Endodermal cell (in vitro differentiated cells): ENCODE measurements at regions not wholly inside any gene's neighbourhood (a gene's known extent, or its start where the extent isn't known, plus 50 kb on each side); places are given as distances from the start of the nearest gene placed in this dataset.

Experiments used
- DNase-seq: peaks from one replicate; pipeline ENCODE4 v3.0.0-alpha.2; 2017
- H3K27ac ChIP-seq: 2 replicates; pipeline ENCODE4 v1.5.1; 2013; ENCODE audit warnings: mild to moderate bottlenecking, low read depth, low read length, moderate library complexity
- H3K27me3 ChIP-seq: 2 replicates; pipeline ENCODE4 v1.6.1; 2013; ENCODE audit warnings: mild to moderate bottlenecking, low read length, moderate library complexity; ENCODE audit not compliant: insufficient read depth, control insufficient read depth, poor library complexity, severe bottlenecking
- H3K36me3 ChIP-seq: 2 replicates; pipeline ENCODE4 v1.7.0; 2013; ENCODE audit warnings: mild to moderate bottlenecking, low read length, moderate library complexity; ENCODE audit not compliant: control insufficient read depth, insufficient read depth
- H3K4me1 ChIP-seq: one replicate; pipeline ENCODE4 v1.7.0; 2013; ENCODE audit warnings: low read length; ENCODE audit not compliant: control insufficient read depth, insufficient read depth
- H3K4me3 ChIP-seq: 2 replicates; pipeline ENCODE4 v1.5.1; 2013; ENCODE audit warnings: mild to moderate bottlenecking, low read length, moderate library complexity
- H3K9ac ChIP-seq: 2 replicates; pipeline ENCODE4 v1.6.1; 2013; ENCODE audit warnings: mild to moderate bottlenecking, low read length, moderate library complexity; ENCODE audit not compliant: poor library complexity, severe bottlenecking; ENCODE audit errors: extremely low read depth
- H3K9me3 ChIP-seq: 2 replicates; pipeline ENCODE4 v1.6.1; 2013; ENCODE audit warnings: mild to moderate bottlenecking, low read length, moderate library complexity; ENCODE audit not compliant: control insufficient read depth
- H3K27ac Mint-ChIP-seq: 2 replicates; pipeline ENCODE4 v1.8.0; 2020; ENCODE audit warnings: mixed read lengths
- H3K27me3 Mint-ChIP-seq: 2 replicates; pipeline ENCODE4 v1.8.0; 2021; ENCODE audit warnings: mild to moderate bottlenecking, mixed read lengths; ENCODE audit not compliant: insufficient read depth
- H3K36me3 Mint-ChIP-seq: 2 replicates; pipeline ENCODE4 v1.8.0; 2020; ENCODE audit warnings: low read depth, mixed read lengths
- H3K4me1 Mint-ChIP-seq: 2 replicates; pipeline ENCODE4 v1.8.0; 2020; ENCODE audit warnings: mixed read lengths
- H3K4me3 Mint-ChIP-seq: 2 replicates; pipeline ENCODE4 v1.8.0; 2020; ENCODE audit warnings: mild to moderate bottlenecking, moderate library complexity, mixed read lengths
- H3K9me3 Mint-ChIP-seq: 2 replicates; pipeline ENCODE4 v1.8.0; 2020; ENCODE audit warnings: mild to moderate bottlenecking, mixed read lengths
- WGBS, 2 experiments: methylation state at CpG; one replicate each; pipeline versions ENCODE4 v1.1.5 to v1.1.7; 2013; ENCODE audit warnings: missing lambda C conversion rate in 2 of 2, mixed read lengths in 1 of 2; ENCODE audit not compliant: insufficient coverage in 1 of 2, insufficient read length in 1 of 2; 5-methylcytosine and 5-hydroxymethylcytosine counted together
- TF ChIP-seq, protein P1 (sequence below): fragments of 200-600 bp; sonication (generic); conservative IDR thresholded peaks from 2 replicates; pipeline ENCODE4 v1.5.0; 2021; ENCODE audit warnings: antibody characterized with exemption, mild to moderate bottlenecking

DNA sequence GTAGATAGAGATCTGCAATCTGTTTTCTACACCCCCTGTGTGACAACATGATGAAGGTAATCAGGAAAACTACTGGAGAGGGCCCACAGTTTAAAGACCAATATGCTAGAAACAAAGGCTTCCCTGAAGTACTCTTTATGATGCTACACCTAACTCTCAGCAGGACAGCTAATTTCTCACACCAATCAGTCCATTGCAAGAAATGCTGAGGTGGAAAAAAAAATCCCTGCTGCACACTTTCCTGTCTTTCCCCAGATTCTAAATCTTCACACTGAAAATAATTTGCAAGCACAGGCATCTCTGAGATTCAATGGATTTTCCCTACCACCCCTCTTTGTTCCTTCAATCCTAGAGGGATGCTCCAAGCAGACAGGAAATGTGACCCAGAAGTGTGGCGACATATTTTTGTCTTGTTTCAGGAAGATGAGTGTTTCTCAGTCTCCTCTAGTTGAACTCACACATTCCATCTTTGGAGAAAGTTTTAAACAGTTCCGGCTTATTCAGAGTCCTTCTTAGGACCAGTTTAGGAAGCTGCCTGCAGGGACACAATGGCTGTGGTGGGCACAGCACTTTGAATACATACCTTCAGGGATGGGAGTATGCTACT lies 671.6 kb downstream of the DIAPH3 start:
- Mint-ChIP-seq H3K9me3 (no peaks in the 10 kb centered on the region), H3K4me1 (peaks cover 16% of the 10 kb centered on the region), H3K27me3 (no peaks in the 10 kb centered on the region), H3K4me3 (no peak overlapping the region), H3K27ac (no peak overlapping the region), H3K36me3 (no peaks in the 10 kb centered on the region)
- Histone ChIP-seq H3K27ac (no peak overlapping the region), H3K9me3 (no peaks in the 10 kb centered on the region), H3K27me3 (no peaks in the 10 kb centered on the region), H3K36me3 (no peaks in the 10 kb centered on the region), H3K9ac (no peak overlapping the region), H3K4me1 (no peaks in the 10 kb centered on the region), H3K4me3 (no peak overlapping the region)
- DNase-seq = no peak
- TF ChIP-seq, protein P1, sequence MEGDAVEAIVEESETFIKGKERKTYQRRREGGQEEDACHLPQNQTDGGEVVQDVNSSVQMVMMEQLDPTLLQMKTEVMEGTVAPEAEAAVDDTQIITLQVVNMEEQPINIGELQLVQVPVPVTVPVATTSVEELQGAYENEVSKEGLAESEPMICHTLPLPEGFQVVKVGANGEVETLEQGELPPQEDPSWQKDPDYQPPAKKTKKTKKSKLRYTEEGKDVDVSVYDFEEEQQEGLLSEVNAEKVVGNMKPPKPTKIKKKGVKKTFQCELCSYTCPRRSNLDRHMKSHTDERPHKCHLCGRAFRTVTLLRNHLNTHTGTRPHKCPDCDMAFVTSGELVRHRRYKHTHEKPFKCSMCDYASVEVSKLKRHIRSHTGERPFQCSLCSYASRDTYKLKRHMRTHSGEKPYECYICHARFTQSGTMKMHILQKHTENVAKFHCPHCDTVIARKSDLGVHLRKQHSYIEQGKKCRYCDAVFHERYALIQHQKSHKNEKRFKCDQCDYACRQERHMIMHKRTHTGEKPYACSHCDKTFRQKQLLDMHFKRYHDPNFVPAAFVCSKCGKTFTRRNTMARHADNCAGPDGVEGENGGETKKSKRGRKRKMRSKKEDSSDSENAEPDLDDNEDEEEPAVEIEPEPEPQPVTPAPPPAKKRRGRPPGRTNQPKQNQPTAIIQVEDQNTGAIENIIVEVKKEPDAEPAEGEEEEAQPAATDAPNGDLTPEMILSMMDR = no peak
- WGBS, 2 experiments = 60 to 73% methylated on average over 2 of the region's 2 CpGs

- Mint-ChIP-seq H3K36me3 (no peaks in the 10 kb centered on the region), H3K27ac (no peak overlapping the region), H3K4me1 (peaks cover 13% of the 10 kb centered on the region), H3K4me3 (no peak overlapping the region), H3K27me3 (no peaks in the 10 kb centered on the region), H3K9me3 (no peaks in the 10 kb centered on the region)
- Histone ChIP-seq H3K4me3 (no peak overlapping the region), H3K4me1 (no peaks in the 10 kb centered on the region), H3K27ac (no peak overlapping the region), H3K36me3 (no peaks in the 10 kb centered on the region), H3K9ac (no peak overlapping the region), H3K27me3 (no peaks in the 10 kb centered on the region), H3K9me3 (no peaks in the 10 kb centered on the region)
- DNase-seq = no peak
- 100% methylated on average over 1 of the region's 1 CpG for WGBS, 2 experiments
- TF ChIP-seq, protein P1 = no peak
Observed at GRCh38 chr13:59493436-59493965, 670.2 kb downstream of the DIAPH3 start.

DNA sequence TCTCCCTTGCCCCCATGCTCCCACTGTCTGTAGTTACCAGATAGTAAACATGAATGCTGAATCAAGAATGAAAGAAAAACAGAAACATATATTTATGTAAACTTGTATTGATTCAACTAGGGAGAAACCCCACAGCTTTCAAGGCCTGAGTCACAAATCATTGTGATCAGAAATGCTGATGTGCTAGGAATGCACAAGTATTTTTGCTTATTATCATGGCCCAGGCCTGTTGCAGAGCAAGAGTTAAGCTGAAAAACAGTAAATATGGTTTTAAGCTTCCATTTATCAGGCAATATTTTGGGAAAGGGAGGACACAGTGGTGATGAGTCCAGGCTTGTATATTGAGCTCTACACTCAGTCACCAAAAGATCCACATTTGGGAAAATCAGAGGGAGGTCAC lies 669.6 kb downstream of the DIAPH3 start:
- no peak overlapping the region for H3K27ac ChIP-seq
- no peaks in the 10 kb centered on the region for H3K9me3 Mint-ChIP-seq
- DNase-seq = no peak
- no peaks in the 10 kb centered on the region for H3K9me3 ChIP-seq
- H3K9ac ChIP-seq = no peak overlapping the region
- H3K36me3 Mint-ChIP-seq = no peaks in the 10 kb centered on the region
- H3K27ac Mint-ChIP-seq = no peak overlapping the region
- no peak overlapping the region for H3K4me3 Mint-ChIP-seq
- TF ChIP-seq, protein P1 = no peak
- H3K4me3 ChIP-seq = no peak overlapping the region
- H3K36me3 ChIP-seq = no peaks in the 10 kb centered on the region
- peaks cover 13% of the 10 kb centered on the region for H3K4me1 Mint-ChIP-seq
- no peaks in the 10 kb centered on the region for H3K27me3 Mint-ChIP-seq
- no peaks in the 10 kb centered on the region for H3K27me3 ChIP-seq
- no peaks in the 10 kb centered on the region for H3K4me1 ChIP-seq
